ENCODE measurements at regions not wholly inside any gene's neighbourhood (a gene's known extent, or its start where the extent isn't known, plus 50 kb on each side); places are given as distances from the start of the nearest gene placed in this dataset.
A peak's percentile ranks its signal among the peaks of the same experiment; 100 is the strongest.
"Not testable (repeated sequence)": the region's sequence is repeated elsewhere in the genome, so short reads cannot be mapped to it uniquely, and the experiment has no call there.

GRCh38 chr14:48260394-48261295 lies 585.2 kb upstream of the MDGA2 start:
- DNase-seq (ENCODE audit: low read depth in 4 of 6, low spot score in 6 of 6); H3K4me3 ChIP-seq (ENCODE audit: low read depth, low read length); H3K27me3 ChIP-seq (ENCODE audit: control insufficient read depth, insufficient read depth, low read length); H3K4me1 ChIP-seq (ENCODE audit: control insufficient read depth, insufficient read depth, low read length); H3K9me3 ChIP-seq (ENCODE audit: control insufficient read depth, insufficient read depth, low read length); H3K27ac ChIP-seq (ENCODE audit: low read depth, low read length); H3K36me3 ChIP-seq (ENCODE audit: control insufficient read depth, insufficient read depth, low read length): not testable (repeated sequence)
- 100% methylated on average over 4 of the region's 10 CpGs for WGBS (ENCODE audit: insufficient coverage)

GRCh38 chr14:48259876-48260275 lies 584.5 kb upstream of the MDGA2 start:
- WGBS (ENCODE audit: insufficient coverage): 96% methylated on average over 8 of the region's 8 CpGs
- H3K27me3 ChIP-seq (ENCODE audit: control insufficient read depth, insufficient read depth, low read length): not testable (repeated sequence)

DNA sequence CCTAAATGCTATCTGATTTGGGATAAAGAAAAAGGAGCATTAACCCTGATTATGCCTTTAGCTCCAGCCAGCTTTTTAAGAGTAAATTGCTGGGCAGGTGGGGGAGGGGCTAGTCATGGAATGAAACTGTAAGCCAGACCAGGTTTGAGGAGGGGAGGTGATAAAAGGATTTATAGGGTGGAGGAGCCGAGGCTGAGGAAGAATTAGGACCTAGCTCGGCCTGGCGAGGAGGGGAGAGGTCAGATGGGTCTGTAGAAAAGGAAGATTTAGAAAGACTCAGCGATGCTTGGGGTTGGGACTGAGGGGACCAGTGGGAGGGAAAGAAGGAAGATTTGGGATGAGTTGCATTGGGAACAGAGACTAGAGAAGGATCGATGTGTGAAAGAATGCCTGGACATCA lies 583.8 kb upstream of the MDGA2 start:
- H3K27me3 ChIP-seq (ENCODE audit: control insufficient read depth, insufficient read depth, low read length); H3K4me1 ChIP-seq (ENCODE audit: control insufficient read depth, insufficient read depth, low read length); DNase-seq (ENCODE audit: low read depth in 4 of 6, low spot score in 6 of 6); H3K4me3 ChIP-seq (ENCODE audit: low read depth, low read length); H3K27ac ChIP-seq (ENCODE audit: low read depth, low read length); H3K9me3 ChIP-seq (ENCODE audit: control insufficient read depth, insufficient read depth, low read length); H3K36me3 ChIP-seq (ENCODE audit: control insufficient read depth, insufficient read depth, low read length): not testable (repeated sequence)
- WGBS (ENCODE audit: insufficient coverage): 71% methylated on average over 5 of the region's 5 CpGs

More at GRCh38 chr14:48259876-48260275, 584.5 kb upstream of the MDGA2 start:
- H3K4me3 ChIP-seq (ENCODE audit: low read depth, low read length); H3K9me3 ChIP-seq (ENCODE audit: control insufficient read depth, insufficient read depth, low read length); H3K27ac ChIP-seq (ENCODE audit: low read depth, low read length); H3K36me3 ChIP-seq (ENCODE audit: control insufficient read depth, insufficient read depth, low read length); DNase-seq (ENCODE audit: low read depth in 4 of 6, low spot score in 6 of 6); H3K4me1 ChIP-seq (ENCODE audit: control insufficient read depth, insufficient read depth, low read length): not testable (repeated sequence)

GRCh38 chr14:48258703-48259102 lies 583.3 kb upstream of the MDGA2 start:
- not testable (repeated sequence) for DNase-seq (ENCODE audit: low read depth in 4 of 6, low spot score in 6 of 6); H3K9me3 ChIP-seq (ENCODE audit: control insufficient read depth, insufficient read depth, low read length); H3K4me3 ChIP-seq (ENCODE audit: low read depth, low read length); H3K27me3 ChIP-seq (ENCODE audit: control insufficient read depth, insufficient read depth, low read length); H3K27ac ChIP-seq (ENCODE audit: low read depth, low read length); H3K36me3 ChIP-seq (ENCODE audit: control insufficient read depth, insufficient read depth, low read length); H3K4me1 ChIP-seq (ENCODE audit: control insufficient read depth, insufficient read depth, low read length)
- WGBS (ENCODE audit: insufficient coverage): 85% methylated on average over 6 of the region's 9 CpGs

DNA sequence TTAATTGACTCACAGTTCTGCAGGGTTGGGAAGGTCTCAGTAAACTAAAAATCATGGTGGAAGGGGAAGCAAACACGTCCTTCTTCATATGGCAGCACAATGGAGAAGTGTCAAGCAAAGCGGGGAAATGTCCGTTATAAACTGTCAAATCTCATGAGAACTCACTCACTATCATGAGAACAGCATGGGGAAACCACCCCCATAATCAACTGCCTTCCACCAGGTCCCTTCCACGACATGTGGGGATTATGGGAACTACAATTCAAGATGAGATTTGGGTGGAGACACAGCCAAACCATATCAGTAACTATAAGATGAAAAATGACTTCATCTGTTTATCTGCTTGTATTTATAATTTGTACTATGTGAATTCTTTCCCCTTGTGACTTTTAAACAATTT lies 577.6 kb upstream of the MDGA2 start:
- Histone ChIP-seq H3K9me3 (ENCODE audit: control insufficient read depth, insufficient read depth, low read length) (no peaks in the 10 kb centered on the region), H3K27ac (ENCODE audit: low read depth, low read length) (no peak overlapping the region), H3K36me3 (ENCODE audit: control insufficient read depth, insufficient read depth, low read length) (no peaks in the 10 kb centered on the region), H3K4me3 (ENCODE audit: low read depth, low read length) (no peak overlapping the region), H3K4me1 (ENCODE audit: control insufficient read depth, insufficient read depth, low read length) (no peaks in the 10 kb centered on the region), H3K27me3 (ENCODE audit: control insufficient read depth, insufficient read depth, low read length) (no peaks in the 10 kb centered on the region)
- WGBS (ENCODE audit: insufficient coverage): 100% methylated on average over 3 of the region's 4 CpGs
- no peak for DNase-seq (ENCODE audit: low read depth in 4 of 6, low spot score in 6 of 6)

GRCh38 chr14:48251290-48251689 lies 575.9 kb upstream of the MDGA2 start:
- Histone ChIP-seq H3K27me3 (ENCODE audit: control insufficient read depth, insufficient read depth, low read length) (no peaks in the 10 kb centered on the region), H3K4me1 (ENCODE audit: control insufficient read depth, insufficient read depth, low read length) (no peaks in the 10 kb centered on the region), H3K36me3 (ENCODE audit: control insufficient read depth, insufficient read depth, low read length) (no peaks in the 10 kb centered on the region), H3K9me3 (ENCODE audit: control insufficient read depth, insufficient read depth, low read length) (no peaks in the 10 kb centered on the region), H3K27ac (ENCODE audit: low read depth, low read length) (no peak overlapping the region), H3K4me3 (ENCODE audit: low read depth, low read length) (no peak overlapping the region)
- DNase-seq (ENCODE audit: low read depth in 4 of 6, low spot score in 6 of 6): no peak
- WGBS (ENCODE audit: insufficient coverage): no CpG with 5 or more reads among the region's 5 CpGs

DNA sequence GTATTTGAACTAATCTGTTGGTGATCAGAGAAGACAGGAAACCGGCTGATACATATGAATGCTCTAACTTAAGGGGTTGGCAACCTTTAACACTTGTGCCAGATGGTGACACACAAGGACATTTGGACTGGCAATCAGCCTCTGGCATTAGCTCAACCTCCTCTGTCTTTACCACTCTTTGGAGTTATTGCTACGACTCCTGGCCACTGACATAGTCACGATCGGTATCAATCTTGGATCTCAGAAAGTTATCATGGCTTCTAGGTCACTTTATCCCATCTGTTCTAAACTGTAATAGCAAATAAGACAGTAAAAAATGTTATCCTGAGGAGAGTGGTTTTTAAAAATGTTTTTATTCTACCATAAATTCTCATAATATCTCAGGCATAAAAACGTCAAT lies 575.2 kb upstream of the MDGA2 start:
- Histone ChIP-seq H3K36me3 (ENCODE audit: control insufficient read depth, insufficient read depth, low read length) (no peaks in the 10 kb centered on the region), H3K4me1 (ENCODE audit: control insufficient read depth, insufficient read depth, low read length) (no peaks in the 10 kb centered on the region), H3K4me3 (ENCODE audit: low read depth, low read length) (no peak overlapping the region), H3K9me3 (ENCODE audit: control insufficient read depth, insufficient read depth, low read length) (no peaks in the 10 kb centered on the region), H3K27ac (ENCODE audit: low read depth, low read length) (no peak overlapping the region), H3K27me3 (ENCODE audit: control insufficient read depth, insufficient read depth, low read length) (no peaks in the 10 kb centered on the region)
- DNase-seq (ENCODE audit: low read depth in 4 of 6, low spot score in 6 of 6): peak in 1 of 6 donors; percentile 9
- WGBS (ENCODE audit: insufficient coverage): 63% methylated on average over 2 of the region's 5 CpGs

- 73% methylated on average over 1 of the region's 2 CpGs for WGBS (ENCODE audit: insufficient coverage)
- no peaks in the 10 kb centered on the region for H3K27me3 ChIP-seq (ENCODE audit: control insufficient read depth, insufficient read depth, low read length)
- H3K9me3 ChIP-seq (ENCODE audit: control insufficient read depth, insufficient read depth, low read length): no peaks in the 10 kb centered on the region
- H3K27ac ChIP-seq (ENCODE audit: low read depth, low read length): no peak overlapping the region
- no peak overlapping the region for H3K4me3 ChIP-seq (ENCODE audit: low read depth, low read length)
- H3K36me3 ChIP-seq (ENCODE audit: control insufficient read depth, insufficient read depth, low read length): no peaks in the 10 kb centered on the region
- no peaks in the 10 kb centered on the region for H3K4me1 ChIP-seq (ENCODE audit: control insufficient read depth, insufficient read depth, low read length)
- DNase-seq (ENCODE audit: low read depth in 4 of 6, low spot score in 6 of 6): peak in 2 of 6 donors; percentile 18 to 26
Measured at GRCh38 chr14:48247977-48248376, 572.6 kb upstream of the MDGA2 start.

GRCh38 chr14:48243900-48244299 lies 568.5 kb upstream of the MDGA2 start:
- H3K27ac ChIP-seq (ENCODE audit: low read depth, low read length): no peak overlapping the region
- DNase-seq (ENCODE audit: low read depth in 4 of 6, low spot score in 6 of 6): no peak
- no peaks in the 10 kb centered on the region for H3K9me3 ChIP-seq (ENCODE audit: control insufficient read depth, insufficient read depth, low read length)
- no peaks in the 10 kb centered on the region for H3K4me1 ChIP-seq (ENCODE audit: control insufficient read depth, insufficient read depth, low read length)
- no peaks in the 10 kb centered on the region for H3K27me3 ChIP-seq (ENCODE audit: control insufficient read depth, insufficient read depth, low read length)
- no peaks in the 10 kb centered on the region for H3K36me3 ChIP-seq (ENCODE audit: control insufficient read depth, insufficient read depth, low read length)
- H3K4me3 ChIP-seq (ENCODE audit: low read depth, low read length): no peak overlapping the region
- 94% methylated on average over 2 of the region's 3 CpGs for WGBS (ENCODE audit: insufficient coverage)

DNA sequence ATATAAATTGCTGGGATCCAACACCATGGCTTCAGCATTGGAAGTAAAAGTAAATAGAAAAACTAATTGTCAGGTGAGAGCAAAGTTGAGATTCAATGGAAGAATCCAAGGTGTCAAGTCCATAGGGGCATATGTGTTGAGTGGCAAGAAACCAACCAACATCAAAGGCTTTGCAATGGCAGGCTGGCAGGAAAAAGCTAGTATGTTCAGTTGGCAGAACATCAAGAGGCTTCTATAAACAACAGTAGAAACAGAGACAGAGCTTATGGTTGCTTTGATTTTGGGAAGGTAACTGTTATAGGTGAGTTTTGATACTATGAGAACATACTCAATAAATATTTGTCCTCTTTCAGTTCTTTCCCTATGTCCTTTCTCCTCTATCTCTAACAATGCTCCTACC lies 553.7 kb upstream of the MDGA2 start:
- no peaks in the 10 kb centered on the region for H3K9me3 ChIP-seq (ENCODE audit: control insufficient read depth, insufficient read depth, low read length)
- peak in 1 of 6 donors; percentile 63 for DNase-seq (ENCODE audit: low read depth in 4 of 6, low spot score in 6 of 6)
- H3K4me3 ChIP-seq (ENCODE audit: low read depth, low read length): no peak overlapping the region
- no peak overlapping the region for H3K27ac ChIP-seq (ENCODE audit: low read depth, low read length)
- no peaks in the 10 kb centered on the region for H3K4me1 ChIP-seq (ENCODE audit: control insufficient read depth, insufficient read depth, low read length)
- no peaks in the 10 kb centered on the region for H3K36me3 ChIP-seq (ENCODE audit: control insufficient read depth, insufficient read depth, low read length)
- no peaks in the 10 kb centered on the region for H3K27me3 ChIP-seq (ENCODE audit: control insufficient read depth, insufficient read depth, low read length)
